ENCODE measurements at regions not wholly inside any gene's neighbourhood (a gene's known extent, or its start where the extent isn't known, plus 50 kb on each side); places are given as distances from the start of the nearest gene placed in this dataset.
"Not testable (repeated sequence)": the region's sequence is repeated elsewhere in the genome, so short reads cannot be mapped to it uniquely, and the experiment has no call there.

DNA sequence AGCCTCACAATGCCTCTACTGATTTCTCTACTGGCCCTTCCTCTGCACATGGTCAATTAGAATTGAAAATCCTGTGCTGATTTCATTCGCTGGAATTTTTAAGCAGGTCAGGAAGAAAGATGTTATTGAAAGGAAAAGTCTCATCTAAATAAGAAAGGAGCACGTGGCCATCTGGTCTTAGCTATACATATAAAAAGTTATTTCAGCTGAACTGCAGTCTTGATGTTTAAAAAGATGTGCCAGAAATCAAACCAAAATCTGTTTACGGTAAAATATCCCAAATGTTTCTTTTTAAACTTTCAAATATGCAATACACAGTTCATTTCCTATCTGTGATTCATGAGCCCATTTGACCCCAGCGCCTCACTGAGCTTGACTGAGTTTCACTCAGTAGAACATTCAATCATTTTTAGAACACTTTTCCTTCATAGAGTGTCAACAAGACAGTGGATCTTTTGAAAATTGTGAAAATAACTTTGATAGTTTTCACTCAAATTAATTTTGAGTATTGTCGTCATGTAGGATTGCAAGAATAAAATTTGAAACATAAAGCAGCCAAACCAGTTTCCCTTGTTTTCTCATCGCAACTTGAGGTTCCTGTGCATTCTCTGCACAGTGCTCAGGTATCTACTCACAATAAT is 293.6 kb downstream of the PTPRC start:
- peak in 1 of 2 donors; percentile 78 for DNase-seq (ENCODE audit: low read depth in 2 of 2)

DNA sequence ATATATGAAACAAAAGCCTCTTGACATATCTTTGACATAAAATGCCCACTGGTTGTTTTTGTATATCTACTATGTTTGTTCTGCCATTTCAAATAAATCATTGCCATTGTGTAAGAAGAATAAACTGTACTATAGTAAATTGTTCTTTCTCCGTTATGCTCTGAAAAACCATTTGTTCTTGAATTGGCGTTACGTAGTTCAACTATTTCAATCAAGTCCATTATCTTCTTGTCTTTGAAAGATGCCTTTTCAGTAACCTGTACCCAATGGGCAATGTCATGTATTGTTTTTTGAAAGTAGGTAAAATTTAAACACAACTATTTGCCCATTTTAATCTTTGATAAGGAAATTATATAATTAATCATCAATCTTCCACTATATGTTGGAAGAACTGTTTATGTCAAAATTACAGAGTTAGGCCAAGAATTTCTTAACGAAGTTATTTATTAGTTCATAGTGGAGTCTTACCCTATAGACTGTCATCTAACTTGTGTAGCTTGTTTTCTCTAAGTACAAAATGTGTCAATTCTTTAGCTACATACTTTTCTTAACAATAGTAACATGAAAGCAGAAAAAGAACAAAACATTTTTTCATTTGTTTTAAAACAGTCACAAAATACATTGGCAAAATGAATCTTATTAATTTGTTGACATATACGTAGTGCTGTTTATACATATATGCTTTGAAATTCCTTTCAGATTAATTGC is 294.8 kb downstream of the PTPRC start:
- DNase-seq (ENCODE audit: low read depth in 2 of 2), result no peak

DNA sequence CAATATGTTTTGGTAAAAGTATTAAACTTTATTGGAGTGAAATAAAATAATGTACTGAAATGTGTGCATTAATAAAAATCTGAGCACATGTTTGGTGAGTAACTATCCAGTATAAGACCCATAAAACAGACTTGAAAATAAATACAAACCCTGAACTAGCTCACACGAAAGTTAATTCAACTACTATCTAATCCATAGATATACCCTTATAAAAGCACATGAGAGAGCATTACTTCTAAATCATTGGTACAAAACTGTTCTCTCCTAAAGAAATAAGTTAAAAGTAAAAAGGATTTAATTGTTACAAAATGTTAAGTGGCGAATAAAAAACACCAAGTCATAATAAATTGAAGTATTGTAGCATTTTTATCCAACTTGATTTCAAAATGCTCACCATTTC is 295.6 kb downstream of the PTPRC start:
- DNase-seq (ENCODE audit: low read depth in 2 of 2), result no peak

DNA sequence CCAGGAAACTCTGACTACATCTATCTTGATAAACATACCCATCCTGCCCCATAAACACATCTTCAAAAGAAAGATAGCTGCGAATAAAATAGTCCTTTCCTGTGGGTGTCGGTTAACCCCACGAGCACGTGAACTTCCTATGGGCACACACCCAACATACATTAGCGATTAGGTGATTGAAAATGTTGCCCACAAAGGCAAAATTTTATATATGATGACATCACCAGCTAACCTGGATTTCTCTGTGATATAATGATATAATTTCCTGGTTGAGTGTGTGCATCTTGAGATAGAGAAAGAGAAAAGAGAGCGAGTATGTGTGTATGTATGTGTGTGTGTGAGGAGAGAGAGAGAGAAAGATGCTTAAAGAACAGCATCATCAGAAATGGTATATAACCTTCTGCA is 296.1 kb downstream of the PTPRC start:
- peak; percentile 50 to 89 for DNase-seq (ENCODE audit: low read depth in 2 of 2)

DNA sequence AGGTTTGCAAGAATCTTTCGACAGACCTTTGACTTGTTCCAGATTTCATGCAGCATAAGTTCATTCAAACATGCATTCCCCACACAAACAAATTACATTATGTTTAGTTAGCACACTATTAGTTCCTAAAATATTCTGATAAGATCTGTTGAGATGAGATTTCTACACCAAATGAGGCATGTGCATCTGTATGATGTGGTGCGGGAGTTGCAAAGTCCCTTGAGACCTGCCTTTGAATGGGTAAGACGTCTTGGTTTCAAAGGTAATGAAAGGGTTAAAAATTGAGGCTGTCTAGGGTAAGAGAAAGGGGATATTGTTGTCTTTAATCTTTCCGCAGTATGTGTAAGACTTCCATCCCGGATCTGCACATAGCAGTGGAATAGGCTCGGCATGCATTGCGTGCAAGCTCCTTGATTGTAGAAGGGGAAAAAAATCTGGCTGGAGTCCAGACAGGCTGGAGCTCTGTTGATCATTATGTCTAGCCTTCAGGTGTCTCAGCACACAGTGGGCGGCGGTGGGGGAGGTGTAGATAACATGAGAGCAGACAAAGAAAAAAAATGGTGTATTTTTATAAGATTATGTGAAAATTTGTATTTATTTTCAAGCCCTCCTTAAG is 296.6 kb downstream of the PTPRC start:
- peak; percentile 64 to 99 for DNase-seq (ENCODE audit: low read depth in 2 of 2)

DNA sequence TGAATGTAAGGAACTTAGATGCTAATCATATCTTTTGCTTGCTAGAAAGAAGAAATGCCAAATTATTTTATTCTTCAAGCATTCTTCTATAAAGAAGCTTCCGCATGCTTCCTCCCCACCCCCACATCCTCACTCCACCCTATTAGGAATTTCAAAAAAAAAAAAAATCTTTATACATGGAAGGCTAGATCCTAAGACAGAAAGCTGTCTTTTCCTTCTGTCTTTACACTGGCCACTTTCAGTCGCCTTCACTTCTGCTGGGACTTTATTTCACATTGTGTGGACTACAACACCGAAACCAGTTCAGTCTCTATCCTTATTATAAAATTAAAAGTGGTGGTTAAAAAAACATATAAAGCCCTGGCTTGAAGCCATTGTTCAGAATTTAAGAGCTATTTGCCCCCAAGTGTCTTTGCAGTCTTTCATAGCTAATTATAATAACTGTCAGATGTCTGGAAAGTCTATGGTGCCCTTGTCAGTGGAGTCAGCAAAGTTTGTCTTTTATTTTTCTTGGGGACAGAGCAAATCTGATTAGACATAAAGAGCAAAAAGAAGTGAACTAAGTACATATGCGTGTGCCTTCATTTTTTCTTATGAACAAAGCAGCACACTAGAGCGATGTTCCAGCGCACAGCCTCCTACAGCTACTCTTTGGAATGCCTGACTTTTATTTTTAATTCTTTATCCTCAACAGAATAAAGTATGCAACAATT is 297.7 kb downstream of the PTPRC start:
- DNase-seq (ENCODE audit: low read depth in 2 of 2), result peak in 1 of 2 donors; percentile 58

DNA sequence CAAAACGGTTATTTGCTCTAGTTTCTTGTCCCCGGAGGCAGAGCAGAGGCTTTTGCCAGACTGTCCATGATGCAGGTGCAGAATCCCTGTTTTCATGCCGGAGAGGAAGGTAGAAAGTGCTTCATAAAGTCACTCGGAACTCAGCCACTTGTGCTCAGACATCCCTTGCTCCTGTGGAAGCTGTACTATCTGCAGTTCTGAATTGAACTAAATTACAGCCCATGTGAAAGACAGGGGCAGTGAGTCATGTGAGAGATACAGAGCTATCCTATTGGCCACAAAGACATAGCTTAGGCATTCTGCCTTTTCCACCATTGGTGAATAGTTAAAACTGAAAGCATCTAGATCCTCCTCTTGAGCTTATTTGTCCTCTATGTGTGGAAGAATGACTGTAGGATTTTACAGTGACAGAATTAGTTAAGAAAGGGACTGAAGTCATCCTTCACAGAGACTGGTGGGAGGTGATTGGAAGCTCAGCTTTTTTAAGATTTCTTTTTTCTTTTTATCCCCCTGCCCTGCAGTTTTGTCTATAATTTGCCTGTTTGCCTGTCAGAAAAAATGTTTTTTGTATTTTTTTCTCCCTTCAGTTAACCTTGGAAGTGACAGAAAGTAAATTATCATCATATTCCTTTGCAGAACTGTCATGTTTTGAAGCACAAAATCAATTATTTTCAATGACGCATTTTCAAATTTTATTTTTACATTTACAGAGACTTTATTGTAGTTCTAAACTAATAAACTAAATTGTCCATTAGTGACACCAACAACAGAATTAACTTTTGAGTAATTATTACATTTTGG is 298.6 kb downstream of the PTPRC start:
- peak; percentile 85 to 97 for DNase-seq (ENCODE audit: low read depth in 2 of 2)

DNA sequence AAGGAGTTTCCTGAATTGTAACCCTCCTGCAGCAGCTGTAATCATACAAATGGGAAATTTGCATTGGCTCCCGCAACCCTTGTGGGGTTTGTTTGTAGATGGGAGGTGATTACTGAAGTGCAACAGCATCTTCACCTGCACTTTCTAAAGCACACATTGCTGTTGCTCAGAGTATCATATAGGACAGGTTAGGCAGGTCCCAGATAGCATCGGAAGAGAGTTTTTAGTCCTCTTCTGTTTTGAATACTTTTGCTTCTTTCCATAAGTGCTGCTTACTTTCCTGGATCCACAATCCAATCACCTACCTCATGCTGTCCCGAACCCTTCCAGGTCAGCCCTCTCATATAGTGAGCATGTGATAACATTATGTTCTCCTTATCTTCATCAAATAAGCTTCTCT is 300.4 kb downstream of the PTPRC start:
- DNase-seq (ENCODE audit: low read depth in 2 of 2), result no peak

DNA sequence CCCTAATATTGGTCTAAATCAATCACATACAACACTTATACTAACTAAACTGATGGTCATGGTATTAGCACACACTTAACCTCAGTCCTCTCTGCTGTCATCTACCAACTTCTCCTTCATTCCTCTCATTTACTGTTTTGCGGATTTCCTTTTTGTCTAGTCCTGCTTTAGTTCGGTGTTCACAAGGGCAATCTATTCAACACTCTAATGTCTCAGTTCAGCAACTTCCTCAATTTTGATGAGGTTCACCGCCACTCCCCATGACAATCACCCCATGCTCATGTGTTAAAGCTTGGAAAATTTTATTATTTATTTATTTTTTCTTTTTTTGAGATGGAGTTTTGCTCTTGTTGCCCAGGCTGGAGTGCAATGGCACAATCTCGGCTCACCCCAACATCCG is 301.1 kb downstream of the PTPRC start:
- DNase-seq (ENCODE audit: low read depth in 2 of 2), result no peak

DNA sequence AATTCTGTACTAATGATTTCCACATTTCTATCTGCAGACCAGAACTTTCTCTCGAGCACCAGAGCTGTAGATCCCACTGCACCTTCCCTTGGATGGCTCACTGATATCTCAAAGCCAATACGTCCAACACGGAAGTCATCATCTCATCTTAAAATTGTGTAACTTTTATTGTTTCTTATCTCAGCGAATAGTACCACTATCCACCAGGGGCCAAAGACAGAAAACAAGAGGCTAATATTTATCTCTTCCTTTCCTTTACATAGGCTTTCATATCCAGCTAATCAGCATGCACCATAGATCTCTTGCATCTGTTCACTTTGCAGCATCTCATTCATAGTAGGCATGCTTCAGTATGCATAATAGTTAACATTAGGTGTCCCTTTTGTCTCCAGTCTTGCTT is 303.6 kb downstream of the PTPRC start:
- DNase-seq (ENCODE audit: low read depth in 2 of 2), result no peak

DNA sequence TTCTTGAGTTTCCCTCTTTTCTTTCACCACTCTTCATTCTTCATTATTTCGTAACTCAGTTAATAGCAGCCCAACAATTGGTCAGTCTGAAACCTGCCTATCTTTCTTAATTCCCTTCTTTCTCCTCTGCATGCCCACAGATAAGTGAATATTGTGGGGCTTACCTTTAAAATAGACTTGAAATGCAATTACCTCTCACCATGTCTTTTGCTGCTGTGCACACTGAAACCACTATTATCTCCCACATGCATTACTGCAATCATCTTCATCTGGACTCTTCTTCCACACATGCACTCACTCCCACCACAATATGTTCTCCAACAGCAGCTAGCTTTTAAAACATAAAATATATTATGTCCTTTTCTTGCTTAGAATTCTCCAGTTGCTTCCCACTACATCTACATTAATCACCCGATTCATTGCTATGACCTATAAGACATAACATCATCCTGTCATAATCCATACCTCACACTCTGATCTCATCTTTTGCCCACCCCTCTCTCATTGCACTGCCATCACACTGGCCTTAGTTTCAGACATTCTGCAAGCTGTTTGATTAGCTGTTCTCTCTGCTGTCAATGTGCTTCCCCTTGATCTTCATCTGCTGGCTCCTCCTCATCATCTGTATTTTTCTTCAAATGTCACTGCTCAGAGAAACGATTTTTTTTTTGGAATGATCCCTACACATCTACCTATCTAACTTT is 304.8 kb downstream of the PTPRC start:
- no peak for DNase-seq (ENCODE audit: low read depth in 2 of 2)

DNA sequence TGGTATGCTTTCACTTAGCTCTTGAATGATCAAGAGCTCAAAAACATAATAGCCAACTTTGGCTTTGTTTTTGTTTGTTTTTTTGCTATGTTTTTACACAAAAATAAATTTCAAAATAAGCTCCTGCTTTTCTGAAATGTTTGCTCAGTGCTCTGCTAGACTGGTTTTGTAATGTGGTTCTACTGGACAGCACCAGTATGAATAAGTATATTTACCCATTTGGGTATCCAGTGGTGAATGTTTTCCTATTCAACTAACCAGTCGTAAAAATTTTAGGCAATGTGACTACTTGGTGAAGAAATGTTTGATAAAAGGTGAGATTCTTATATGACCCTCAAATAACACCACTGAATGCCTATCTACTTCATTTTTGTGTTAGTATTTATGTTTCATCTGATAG is 308.6 kb downstream of the PTPRC start:
- DNase-seq (ENCODE audit: low read depth in 2 of 2), result no peak

DNA sequence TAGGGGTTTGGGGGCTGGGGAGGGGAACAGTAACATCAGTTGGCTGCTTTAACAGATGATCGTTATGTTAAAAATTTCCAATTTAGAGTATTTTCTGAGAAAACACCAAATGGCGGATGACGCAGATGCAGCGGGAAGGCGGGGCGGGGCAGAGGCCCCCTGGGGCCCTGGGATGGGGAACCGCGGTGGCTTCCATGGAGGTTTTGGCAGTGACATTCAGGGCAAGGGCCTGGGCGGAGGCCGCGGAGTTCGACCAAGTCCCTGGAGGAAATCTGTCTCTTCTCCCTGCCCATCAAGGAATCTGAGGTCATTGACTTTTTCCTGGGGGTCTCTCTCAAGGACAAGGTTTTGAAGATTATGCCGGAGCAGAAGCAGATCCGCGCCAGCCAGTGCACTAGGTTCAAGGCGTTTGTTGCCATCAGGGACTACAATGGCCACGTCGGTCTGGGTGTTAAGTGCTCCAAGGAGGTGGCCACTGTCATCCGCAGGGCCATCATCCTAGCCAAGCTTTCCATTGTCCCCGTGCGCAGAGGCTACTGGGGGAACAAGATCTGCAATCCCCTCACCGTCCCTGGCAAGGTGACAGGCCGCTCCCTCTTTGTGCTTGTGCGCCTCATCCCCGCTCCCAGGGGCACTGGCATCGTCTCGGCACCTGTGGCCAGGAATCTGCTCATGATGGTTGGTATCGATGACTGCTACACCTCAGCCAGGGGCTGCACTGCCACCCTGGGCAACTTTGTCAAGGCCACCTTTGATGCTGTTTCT is 310.2 kb downstream of the PTPRC start:
- DNase-seq (ENCODE audit: low read depth in 2 of 2), result no peak

DNA sequence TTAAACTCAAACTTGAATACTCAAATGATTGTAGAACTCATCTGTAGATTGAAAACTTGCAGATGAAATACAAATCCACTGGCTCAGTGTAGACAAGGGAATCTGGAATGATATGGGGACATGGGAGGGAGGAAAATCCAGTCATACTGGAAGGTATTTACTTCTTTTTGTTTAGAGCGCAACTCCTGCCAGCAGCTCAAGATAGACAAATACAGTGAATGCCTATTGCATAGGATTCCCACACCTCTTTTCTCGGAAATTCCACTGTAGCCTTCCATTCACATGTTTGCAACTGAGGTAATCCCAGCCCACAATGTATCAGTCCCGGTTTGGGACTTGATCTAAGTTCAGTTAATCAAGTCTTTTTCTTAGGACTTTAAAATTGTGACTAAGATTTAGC is 311.2 kb downstream of the PTPRC start:
- no peak for DNase-seq (ENCODE audit: low read depth in 2 of 2)

DNA sequence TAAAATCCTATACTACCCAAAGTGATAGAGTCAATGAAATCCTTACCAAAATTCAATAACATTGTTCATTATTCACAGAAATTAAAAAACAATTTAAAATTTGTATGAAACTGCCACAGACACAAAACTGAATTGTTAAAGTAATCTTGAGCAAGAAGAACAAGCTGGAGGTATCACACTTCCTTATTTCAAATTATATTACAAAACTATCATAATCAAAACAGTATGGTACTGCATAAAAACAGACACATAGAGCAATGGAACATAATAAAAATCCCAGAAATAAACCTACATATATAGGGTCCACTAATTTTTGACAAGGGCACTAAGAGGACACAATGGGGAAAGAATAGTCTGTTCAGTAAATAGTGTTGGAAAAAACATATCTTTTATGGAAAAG is 316.2 kb downstream of the PTPRC start:
- DNase-seq (ENCODE audit: low read depth in 2 of 2), result no peak

DNA sequence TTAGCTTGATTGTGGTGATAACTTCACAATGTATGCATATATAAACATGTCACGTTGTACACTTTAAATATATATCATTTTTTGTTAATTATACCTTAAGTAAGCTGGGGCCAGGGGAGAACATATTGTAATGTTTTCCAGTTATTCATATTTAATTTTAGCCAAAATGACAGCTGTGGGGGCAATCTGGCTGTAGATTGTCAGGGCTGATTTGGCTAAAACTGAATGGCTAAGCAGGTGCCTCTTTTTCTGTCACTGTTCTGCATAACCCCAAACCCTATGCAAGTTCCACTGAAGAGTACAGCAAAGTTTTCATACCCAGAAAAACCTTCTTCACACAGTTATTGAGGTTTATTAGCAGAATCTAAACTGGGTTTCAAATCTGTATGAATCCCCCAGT is 318.2 kb downstream of the PTPRC start:
- no peak for DNase-seq (ENCODE audit: low read depth in 2 of 2)

DNA sequence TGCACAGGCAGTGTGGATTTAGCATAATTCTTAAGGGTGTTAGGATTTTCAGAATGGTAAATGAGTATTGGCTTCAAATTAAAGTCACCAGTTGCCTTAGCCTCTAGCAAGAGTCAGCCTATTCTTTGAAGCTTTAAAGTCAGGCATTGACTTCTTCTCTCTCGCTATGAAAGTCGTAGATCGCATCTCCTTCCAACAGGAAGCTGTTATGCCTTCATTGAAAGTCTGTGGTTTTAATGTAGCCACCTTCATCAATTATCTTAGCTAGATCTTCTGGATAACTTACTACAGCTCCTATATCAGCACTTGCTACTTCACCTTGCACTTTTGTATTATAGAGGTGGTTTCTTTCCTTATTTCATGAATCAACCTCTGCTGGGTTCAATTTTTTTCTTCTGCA is 320.2 kb downstream of the PTPRC start:
- DNase-seq (ENCODE audit: low read depth in 2 of 2), result no peak

DNA sequence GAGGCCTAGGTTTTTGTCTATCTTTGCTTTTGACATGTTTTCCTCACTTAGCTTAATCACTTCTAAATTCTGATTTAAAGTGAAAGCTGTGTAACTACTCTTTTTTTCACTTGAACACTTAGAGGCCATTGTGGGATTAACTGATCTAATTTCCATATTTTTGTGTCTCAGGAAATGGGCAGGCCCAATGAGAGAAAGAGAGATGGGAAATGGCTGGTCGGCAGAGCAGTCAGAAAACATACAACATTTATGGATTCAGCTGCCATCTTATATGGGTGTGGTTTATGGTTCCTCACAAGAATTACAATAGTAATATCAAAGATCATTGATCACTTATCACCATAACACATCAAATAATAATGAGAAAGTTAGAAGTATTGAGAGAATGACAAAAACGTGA is 320.8 kb downstream of the PTPRC start:
- no peak for DNase-seq (ENCODE audit: low read depth in 2 of 2)

DNA sequence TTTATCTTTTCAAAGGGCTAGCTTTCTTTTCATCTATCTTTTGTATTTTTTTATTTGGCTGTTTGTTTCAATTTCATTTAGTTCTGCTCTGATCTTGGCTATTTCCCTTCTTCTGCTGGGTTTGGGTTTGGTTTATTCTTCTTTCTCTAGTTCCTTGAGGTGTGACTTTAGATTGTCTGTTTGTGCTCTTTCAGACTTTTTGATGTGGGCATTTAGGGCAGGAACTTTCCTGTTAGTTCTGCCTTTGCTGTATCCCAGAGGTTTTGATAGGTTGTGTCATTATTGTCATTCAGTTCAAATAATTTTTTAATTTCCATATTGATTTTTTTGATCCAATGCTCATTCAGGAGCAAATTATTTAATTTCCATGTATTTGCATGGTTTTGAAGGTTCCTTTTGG is 325.0 kb downstream of the PTPRC start:
- DNase-seq (ENCODE audit: low read depth in 2 of 2), result not testable (repeated sequence)

DNA sequence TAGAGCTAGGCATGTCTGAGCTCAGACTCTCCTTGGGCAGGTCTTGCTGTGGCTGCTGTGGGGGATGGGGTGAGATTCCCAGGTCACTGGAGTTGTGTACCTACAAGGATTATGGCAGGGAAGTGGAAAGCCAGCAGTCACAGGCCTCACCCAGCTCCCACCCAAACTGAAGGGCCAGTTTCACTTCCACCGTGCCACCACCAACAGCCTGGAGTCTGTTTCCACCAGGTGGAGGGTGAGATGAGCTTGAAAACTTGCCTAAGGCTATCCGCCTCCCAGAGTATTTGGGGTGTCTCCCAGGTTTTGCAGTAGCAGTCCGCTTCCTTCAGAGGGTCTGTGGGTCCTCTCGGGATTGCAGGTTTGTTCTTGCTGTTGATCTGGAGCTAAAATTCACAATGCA is 327.7 kb downstream of the PTPRC start:
- DNase-seq (ENCODE audit: low read depth in 2 of 2), result no peak
